ENCODE measurements at regions not wholly inside any gene's neighbourhood (a gene's known extent, or its start where the extent isn't known, plus 50 kb on each side); places are given as distances from the start of the nearest gene placed in this dataset.

GRCh38 chr5:168039039-168039438 lies 252.4 kb upstream of the WWC1 start:
- no peak for TF ChIP-seq CTCF (IDR thresholded peaks at IDR 0.05; ENCODE audit: low read depth, low read length)
- H3K9me3 ChIP-seq = no peaks in the 10 kb centered on the region
- H3K4me3 ChIP-seq (ENCODE audit: low read depth, low read length) = no peak overlapping the region
- peaks cover 13% of the 10 kb centered on the region for H3K27me3 ChIP-seq
- H3K36me3 ChIP-seq = no peaks in the 10 kb centered on the region
- H3K4me1 ChIP-seq = no peaks in the 10 kb centered on the region
- DNase-seq = no peak

- TF ChIP-seq CTCF (IDR thresholded peaks at IDR 0.05; ENCODE audit: low read depth, low read length) = no peak
- no peak for DNase-seq
- no peaks in the 10 kb centered on the region for H3K9me3 ChIP-seq
- H3K4me1 ChIP-seq = no peaks in the 10 kb centered on the region
- no peak overlapping the region for H3K4me3 ChIP-seq (ENCODE audit: low read depth, low read length)
- peaks cover 13% of the 10 kb centered on the region for H3K27me3 ChIP-seq
- no peaks in the 10 kb centered on the region for H3K36me3 ChIP-seq
These were observed 251.7 kb upstream of the WWC1 start for GRCh38 chr5:168039566-168040248.

GRCh38 chr5:168041583-168041982 lies 249.9 kb upstream of the WWC1 start:
- no peaks in the 10 kb centered on the region for H3K9me3 ChIP-seq
- H3K36me3 ChIP-seq = no peaks in the 10 kb centered on the region
- DNase-seq = no peak
- H3K4me3 ChIP-seq (ENCODE audit: low read depth, low read length) = no peak overlapping the region
- peaks cover 14% of the 10 kb centered on the region for H3K27me3 ChIP-seq
- H3K4me1 ChIP-seq = no peaks in the 10 kb centered on the region
- TF ChIP-seq CTCF (IDR thresholded peaks at IDR 0.05; ENCODE audit: low read depth, low read length) = no peak

DNA sequence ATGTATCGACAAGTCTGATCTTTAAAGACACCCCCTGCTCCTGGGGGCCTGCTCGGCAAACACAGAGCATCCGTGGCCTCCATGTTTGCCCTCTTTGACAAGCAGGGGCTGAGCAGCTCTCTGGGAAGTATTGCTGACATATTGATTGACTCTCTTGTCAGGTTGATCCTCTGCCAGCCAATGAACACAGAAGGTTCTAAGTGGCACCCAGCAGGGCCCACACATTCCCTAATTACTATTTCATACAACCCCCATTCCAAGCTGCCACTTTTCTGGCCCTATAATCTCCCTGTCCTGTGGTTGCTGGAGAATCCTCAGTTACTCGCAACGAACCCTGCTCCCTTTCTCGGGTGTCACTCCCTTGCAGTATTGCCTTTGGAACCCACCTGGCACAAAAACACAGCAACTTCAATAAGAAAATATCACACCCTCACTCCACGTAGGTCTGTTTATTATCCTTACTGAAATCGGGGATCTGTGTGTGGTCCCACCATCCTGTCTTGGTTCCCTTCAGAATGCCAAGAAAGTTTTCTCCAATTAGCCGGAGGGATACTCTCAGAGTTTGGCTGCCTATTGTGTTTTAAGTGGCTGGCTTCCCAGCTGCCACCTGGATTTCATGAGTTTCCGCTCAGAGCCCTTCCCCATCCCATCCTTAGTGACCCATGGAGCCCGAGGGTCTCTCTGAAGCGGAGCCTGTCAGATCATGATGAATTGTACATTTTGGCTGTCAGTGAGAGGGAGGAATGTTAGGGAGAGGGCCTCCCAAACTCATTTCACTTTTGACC lies 249.0 kb upstream of the WWC1 start:
- H3K36me3 ChIP-seq = no peaks in the 10 kb centered on the region
- no peaks in the 10 kb centered on the region for H3K9me3 ChIP-seq
- H3K4me1 ChIP-seq = no peaks in the 10 kb centered on the region
- no peak for TF ChIP-seq CTCF (IDR thresholded peaks at IDR 0.05; ENCODE audit: low read depth, low read length)
- H3K4me3 ChIP-seq (ENCODE audit: low read depth, low read length) = no peak overlapping the region
- peaks cover 17% of the 10 kb centered on the region for H3K27me3 ChIP-seq
- no peak for DNase-seq

- Histone ChIP-seq H3K4me3 (ENCODE audit: low read depth, low read length) (no peak overlapping the region), H3K9me3 (no peaks in the 10 kb centered on the region), H3K36me3 (no peaks in the 10 kb centered on the region), H3K4me1 (no peaks in the 10 kb centered on the region), H3K27me3 (peaks cover 7% of the 10 kb centered on the region; the same call in 1 of the 2 replicates)
- no peak for TF ChIP-seq CTCF (IDR thresholded peaks at IDR 0.05; ENCODE audit: low read depth, low read length)
- DNase-seq = no peak
These were observed 245.3 kb upstream of the WWC1 start for GRCh38 chr5:168046163-168046562.

All from BE2C (cell line).